HL-60/S4 treated with retinoic acid at 250 ng/mL for 4 days and 3 days (cell line): ENCODE measurements at regions not wholly inside any gene's neighbourhood (a gene's known extent, or its start where the extent isn't known, plus 50 kb on each side); places are given as distances from the start of the nearest gene placed in this dataset.
"Not testable (repeated sequence)": the region's sequence is repeated elsewhere in the genome, so short reads cannot be mapped to it uniquely, and the experiment has no call there.

Experiments used
- in situ Hi-C: fragments of 300-500 bp; cut with MboI; formaldehyde crosslinking; loops from 2 replicates; pipeline ENCODE4 v1.7.0; 2022; ENCODE audit warnings: low sequenced_read_pairs

DNA sequence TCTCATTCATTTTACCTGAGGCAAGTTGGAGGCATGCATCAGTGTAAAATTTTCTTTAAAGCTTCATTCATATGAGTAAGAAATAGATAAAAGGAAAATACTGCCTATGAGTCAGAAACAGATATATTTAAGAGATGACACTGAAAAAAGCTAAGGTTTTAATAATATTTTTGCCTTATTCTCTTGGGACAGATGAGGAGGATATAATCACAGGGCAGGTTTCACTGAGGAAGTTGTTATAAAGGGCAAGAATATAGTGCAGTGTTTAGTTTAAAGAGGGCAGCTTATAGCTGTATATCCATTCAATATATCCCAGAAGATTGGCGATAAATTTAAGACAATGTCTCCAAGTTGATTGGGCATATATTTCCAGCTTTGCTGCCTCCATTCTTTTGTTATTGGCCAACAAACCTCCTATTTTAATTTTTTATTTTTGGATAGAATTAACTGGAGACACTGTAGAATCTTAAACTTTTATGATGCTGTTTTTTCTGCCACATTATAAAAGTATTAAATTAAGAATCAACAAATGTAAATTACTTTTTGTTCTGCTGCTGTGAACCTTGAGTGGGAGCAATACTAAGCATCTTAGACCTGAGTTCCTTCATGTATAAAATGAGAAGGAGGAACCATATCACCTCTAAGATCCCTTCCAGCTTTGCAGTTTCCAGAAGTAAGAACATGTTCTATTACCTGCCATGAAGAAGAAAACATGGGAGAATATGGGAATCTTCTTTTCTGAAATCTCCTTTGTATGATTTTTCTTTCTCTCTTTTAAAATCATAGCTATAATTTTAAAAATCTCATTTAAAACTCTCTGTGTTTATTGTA is 171.6 kb downstream of the S1PR1 start:
- in situ Hi-C loops, result no loop called here

- in situ Hi-C loops, result no loop called here
Observed at GRCh38 chr1:101409102-101409501, 172.3 kb downstream of the S1PR1 start.

DNA sequence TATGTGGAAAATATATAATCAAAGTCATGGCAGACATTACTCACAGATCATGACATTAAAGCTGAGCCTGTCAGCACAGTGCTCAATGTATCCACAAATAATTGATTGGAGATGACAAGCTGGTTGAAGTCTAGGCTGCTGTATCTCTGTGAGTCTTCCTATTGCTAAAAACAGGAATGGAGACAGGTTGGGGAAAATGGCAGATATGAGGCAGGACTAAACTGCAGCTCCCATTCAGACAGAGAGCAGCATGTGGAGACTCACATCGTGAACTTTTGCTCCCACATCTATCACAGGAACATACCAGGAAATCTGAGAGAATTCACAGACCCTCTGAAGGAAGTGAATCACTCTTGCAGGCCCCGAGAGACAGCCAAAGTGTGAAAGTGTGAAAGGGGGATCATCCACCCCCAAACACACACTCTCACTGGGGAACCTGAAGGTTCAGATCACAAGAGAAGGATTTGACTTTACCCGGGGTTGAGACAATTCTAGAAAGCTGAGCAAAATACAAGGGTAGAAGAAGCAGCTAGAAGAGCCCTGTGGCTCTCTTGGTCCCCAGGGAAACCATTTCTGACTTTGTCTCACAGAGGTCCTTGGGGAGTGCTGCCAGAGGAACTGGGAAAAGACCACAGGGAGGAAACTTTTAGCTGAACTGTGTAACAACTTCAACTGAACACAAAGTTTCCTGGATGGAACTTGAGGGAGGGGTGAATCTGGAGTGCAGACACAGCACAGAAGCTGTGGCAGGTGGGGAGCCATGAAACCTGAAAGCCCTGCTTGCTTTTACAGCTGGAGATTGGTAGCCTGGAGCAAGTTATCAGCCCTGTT is 173.4 kb downstream of the S1PR1 start:
- in situ Hi-C loops, result no loop called here

DNA sequence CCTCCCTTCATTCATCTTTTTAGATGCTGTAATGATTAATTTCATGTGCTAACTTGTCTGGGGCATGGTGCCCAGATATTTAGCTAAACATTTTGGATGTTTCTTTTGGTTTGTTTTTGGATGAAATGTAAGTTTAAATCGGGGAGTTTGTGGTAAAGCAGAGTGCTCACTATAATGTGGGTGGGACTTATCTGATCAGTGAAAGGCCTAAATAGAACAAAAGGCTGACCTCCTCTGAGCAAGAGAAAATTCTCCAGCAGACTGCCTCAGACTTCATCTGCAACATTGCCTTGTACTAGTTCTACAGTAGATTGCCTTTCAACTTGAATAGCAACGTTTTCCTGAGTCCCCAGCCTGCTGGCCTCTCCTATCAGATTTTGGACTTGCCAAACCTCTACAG is 183.6 kb downstream of the S1PR1 start:
- in situ Hi-C loops, result no loop called here

DNA sequence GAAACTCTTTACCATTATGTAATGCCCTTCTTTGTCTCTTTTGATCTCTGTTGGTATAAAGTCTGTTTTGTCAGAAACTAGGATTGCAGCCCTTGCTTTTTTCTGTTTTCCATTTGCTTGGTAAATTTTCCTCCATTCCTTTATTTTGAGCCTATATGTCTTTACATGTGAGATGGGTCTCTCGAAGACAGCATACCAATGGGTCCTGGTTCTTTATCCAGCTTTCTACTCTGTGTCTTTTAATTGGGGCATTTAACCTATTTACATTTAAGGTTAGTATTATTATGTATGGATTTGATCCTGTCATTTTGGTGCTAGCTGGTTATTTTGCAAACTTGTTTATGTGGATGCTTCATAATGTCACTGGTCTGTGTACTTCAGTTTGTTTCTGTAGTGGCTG is 191.3 kb downstream of the S1PR1 start:
- in situ Hi-C loops, result not testable (repeated sequence)

DNA sequence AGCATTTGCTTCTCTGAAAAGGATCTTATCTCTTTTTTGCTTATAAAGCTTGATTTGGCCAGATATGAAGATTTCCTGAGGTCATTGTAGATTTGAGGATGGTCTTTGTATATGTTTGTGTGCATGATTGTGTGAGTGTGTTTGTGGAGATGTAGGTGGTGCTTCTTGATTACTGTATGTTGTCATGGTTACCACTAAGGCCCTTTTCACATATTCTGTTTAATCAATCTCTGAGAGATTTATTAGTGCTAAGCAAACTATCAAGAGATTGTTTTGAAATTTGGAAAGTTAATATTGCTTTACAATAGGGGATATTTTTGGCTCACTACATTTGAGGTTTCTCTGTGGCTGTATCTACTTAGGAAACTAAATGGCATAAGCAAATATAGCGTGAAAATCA is 191.7 kb downstream of the S1PR1 start:
- in situ Hi-C loops, result no loop called here

DNA sequence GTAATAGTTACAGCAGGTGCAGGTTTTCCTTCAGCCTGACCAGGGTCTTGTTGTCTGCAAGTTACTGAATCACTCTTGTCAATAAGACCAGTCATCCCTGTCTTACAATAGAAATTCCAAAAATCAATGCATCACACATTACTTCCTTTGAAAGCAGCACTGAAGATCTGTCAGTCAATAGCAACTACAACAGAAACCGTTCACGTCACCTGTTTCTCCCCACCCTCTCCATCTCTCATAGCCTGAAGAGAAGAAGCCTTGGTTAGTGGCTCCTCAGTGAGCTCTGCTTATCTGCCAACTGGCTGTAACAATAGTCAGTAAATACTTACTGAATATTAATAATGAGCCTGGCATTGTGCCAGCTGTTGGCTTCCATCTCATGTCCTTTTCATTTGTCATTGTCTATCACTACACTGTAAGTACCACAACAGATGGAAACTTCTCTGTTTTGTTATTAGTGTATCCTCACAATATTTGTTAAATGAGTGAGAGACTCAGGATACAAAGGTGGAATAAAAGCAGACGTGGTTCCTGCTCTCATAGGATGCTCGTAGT is 195.2 kb downstream of the S1PR1 start:
- in situ Hi-C loops, result no loop called here

- in situ Hi-C loops, result no loop called here
Observed at GRCh38 chr1:101435831-101436511, 199.2 kb downstream of the S1PR1 start.

DNA sequence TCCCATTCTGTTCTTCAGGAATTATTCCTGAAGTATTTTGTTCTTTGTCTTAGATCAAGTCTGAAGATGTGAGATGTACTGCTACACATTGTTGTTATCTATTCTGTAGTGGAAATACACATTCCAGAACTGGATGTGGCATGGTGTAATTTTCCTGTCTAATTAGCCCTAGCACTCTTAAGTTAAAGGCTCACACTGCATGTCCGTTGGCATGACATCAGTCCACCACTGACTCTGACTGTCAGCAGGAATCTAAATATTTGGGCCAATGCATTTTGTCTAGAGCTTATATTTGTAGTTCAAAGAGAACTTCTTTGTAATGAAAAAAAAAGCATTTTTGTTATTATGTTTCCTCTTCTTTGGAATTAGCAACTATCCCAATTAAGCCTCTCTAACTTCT is 201.0 kb downstream of the S1PR1 start:
- in situ Hi-C loops, result no loop called here

DNA sequence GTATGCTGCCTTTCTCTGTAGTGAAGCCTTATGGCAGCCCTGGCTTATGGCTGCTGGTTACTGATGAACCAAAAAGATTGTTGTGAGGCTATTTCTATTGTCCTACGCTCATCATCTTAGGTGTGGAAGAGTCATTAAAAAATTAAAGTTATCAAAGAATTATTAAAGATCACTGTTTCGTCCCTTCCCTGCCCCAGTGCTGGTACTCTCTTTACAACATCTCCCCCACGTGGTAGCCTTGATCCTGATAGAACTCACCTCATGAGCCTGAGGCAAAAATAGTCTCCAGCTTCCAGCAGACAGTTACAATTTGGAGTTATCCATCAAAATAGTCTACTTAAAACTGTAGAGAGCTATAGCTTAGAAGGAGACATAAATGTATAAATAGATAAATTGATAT is 201.5 kb downstream of the S1PR1 start:
- in situ Hi-C loops, result no loop called here

- in situ Hi-C loops, result no loop called here
Observed at GRCh38 chr1:101440485-101440884, 203.7 kb downstream of the S1PR1 start.

- in situ Hi-C loops, result no loop called here
Observed at GRCh38 chr1:101444381-101444780, 207.6 kb downstream of the S1PR1 start.

DNA sequence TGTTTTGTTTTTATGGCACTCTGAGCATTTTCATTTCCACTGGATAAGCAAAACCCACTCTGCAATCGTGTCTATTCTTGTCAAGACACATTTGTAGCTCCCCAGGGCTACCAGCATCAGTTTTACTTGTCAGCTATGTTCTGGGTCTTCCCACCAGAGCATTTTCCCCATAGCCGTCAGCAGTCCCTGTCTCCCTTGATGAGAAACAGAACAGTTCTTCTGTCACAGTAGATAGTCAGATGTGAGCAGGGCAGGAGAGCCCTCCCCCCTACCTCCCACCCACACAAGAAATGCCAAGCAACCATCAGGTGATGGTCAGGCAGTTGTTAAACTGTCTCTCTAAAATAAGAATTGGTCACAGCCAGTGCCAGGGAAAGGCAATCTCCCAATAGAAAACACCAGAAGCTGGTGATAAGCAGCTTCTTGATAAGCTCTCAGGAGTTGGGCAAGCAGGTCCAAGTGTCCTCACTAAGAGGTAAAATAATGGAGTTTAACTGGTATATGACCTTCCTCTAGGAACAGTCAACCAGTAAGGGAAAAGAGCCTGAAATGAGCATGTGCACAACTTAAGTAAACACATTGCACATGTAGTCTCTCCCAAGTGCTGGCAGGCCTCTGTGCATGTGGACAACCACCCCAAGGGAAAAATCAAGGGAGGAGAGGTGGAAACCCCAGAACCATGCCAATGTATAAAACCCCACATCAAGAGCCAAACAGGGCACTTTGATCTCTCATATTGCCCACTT is 208.2 kb downstream of the S1PR1 start:
- in situ Hi-C loops, result no loop called here

- in situ Hi-C loops, result no loop called here
Observed at GRCh38 chr1:101448018-101448417, 211.2 kb downstream of the S1PR1 start.

DNA sequence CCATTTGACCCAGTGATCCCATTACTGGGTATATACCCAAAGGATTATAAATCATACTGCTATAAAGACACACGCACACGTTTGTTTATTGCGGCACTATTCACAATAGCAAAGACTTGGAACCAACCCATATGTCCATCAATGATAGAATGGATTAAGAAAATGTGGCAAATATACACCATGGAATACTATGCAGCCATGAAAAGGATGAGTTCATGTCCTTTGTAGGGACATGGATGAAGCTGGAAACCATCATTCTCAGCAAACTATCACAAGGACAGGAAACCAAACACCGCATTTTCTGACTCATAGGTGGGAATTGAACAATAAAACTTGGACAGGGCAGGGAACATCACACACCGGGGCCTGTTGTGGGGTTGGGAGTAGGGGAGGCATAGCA is 213.9 kb downstream of the S1PR1 start:
- in situ Hi-C loops, result not testable (repeated sequence)

- in situ Hi-C loops, result no loop called here
Observed at GRCh38 chr1:101451888-101452287, 215.1 kb downstream of the S1PR1 start.

DNA sequence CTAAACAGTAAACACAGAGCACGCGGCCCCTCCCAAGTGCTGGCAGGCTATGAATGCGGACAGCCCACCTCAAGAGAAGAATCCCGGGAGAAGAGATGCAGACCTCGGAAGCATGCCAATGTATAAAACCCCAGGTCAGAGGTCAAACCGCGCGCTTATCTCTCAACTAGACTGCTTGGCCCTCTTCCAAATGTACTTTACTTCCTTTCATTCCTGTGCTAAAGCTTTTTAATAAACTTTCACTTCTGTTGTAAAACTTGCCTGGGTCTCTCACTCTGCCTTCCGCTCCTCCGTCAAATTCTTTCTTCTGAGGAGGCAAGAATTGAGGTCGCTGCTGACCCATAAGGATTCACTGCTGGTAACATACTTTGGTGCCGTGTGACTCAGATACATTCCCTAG is 216.0 kb downstream of the S1PR1 start:
- in situ Hi-C loops, result no loop called here

DNA sequence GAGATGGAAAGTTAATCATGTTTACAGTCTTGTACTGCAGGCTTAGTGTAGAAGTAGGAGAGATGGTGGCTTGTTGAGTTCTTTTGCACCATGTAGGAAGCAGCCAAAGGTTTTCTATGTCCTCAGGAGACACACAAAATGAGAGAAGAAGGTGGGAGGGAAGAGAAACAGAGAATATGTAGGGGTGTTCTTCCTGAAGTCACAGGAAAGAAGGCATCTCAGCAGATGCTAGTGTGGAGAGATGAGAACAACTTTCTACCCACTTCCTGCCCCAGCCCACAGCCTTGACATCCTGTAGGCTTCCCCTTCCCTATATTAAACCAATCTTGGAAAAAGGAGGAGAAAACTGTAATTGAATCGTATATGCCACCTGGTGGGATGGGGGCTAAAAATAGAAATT is 217.0 kb downstream of the S1PR1 start:
- in situ Hi-C loops, result no loop called here

- in situ Hi-C loops, result no loop called here
Observed at GRCh38 chr1:101455166-101455565, 218.3 kb downstream of the S1PR1 start.

- in situ Hi-C loops, result no loop called here
Observed at GRCh38 chr1:101460739-101461138, 223.9 kb downstream of the S1PR1 start.

GRCh38 chr1:101463195-101463594 is 226.4 kb downstream of the S1PR1 start:
- in situ Hi-C loops, result no loop called here
